Type B pancreatic cell (in vitro differentiated cells): ENCODE measurements at regions not wholly inside any gene's neighbourhood (a gene's known extent, or its start where the extent isn't known, plus 50 kb on each side); places are given as distances from the start of the nearest gene placed in this dataset.

Experiments
- DNase-seq: peaks from one replicate; pipeline ENCODE4 v3.0.0; 2021; ENCODE audit warnings: mixed read lengths; ENCODE audit not compliant: unreplicated experiment; ENCODE audit errors: extremely low spot score
- H3K27ac Mint-ChIP-seq: 2 replicates; pipeline ENCODE4 v1.8.0; 2021; ENCODE audit warnings: mild to moderate bottlenecking, mixed read lengths
- H3K27me3 Mint-ChIP-seq: 2 replicates; pipeline ENCODE4 v1.8.0; 2021; ENCODE audit warnings: mixed read lengths
- H3K36me3 Mint-ChIP-seq: 2 replicates; pipeline ENCODE4 v1.8.0; 2021; ENCODE audit warnings: mixed read lengths
- H3K4me1 Mint-ChIP-seq: one replicate; pipeline ENCODE4 v1.8.0; 2021; ENCODE audit warnings: mixed read lengths; ENCODE audit not compliant: unreplicated experiment
- H3K4me3 Mint-ChIP-seq: 2 replicates; pipeline ENCODE4 v1.8.0; 2021; ENCODE audit warnings: mild to moderate bottlenecking, mixed read lengths
- H3K9me3 Mint-ChIP-seq: 2 replicates; pipeline ENCODE4 v1.8.0; 2021; ENCODE audit warnings: mixed read lengths
- TF ChIP-seq, protein P1 (sequence below): fragments of 200-600 bp; sonication (generic); conservative IDR thresholded peaks from 2 replicates; pipeline ENCODE4 v1.5.0; 2021; ENCODE audit warnings: antibody characterized with exemption, mild to moderate bottlenecking

DNA sequence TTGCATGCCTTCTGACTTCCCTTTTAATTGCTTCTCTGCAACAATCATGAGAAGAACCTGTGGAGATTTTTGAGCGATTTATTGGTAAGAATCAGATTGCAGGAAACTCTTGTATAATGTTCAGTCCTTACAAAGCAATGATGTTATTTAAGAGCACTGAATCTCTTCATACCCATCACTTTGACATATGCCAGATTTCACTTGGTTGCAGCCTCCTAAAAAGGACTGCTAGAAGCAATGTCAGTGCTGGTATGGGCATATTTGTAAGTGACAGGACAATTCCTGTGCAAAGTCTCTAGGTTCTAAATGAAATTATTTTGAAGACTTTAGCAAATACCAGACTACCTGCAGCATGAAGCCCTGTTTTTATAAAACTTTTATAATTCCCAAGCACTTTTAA is 2272.7 kb upstream of the WWC1 start:
- H3K27ac Mint-ChIP-seq: no peak overlapping the region
- H3K9me3 Mint-ChIP-seq: no peaks in the 10 kb centered on the region
- H3K4me1 Mint-ChIP-seq: no peaks in the 10 kb centered on the region
- TF ChIP-seq, protein P1, sequence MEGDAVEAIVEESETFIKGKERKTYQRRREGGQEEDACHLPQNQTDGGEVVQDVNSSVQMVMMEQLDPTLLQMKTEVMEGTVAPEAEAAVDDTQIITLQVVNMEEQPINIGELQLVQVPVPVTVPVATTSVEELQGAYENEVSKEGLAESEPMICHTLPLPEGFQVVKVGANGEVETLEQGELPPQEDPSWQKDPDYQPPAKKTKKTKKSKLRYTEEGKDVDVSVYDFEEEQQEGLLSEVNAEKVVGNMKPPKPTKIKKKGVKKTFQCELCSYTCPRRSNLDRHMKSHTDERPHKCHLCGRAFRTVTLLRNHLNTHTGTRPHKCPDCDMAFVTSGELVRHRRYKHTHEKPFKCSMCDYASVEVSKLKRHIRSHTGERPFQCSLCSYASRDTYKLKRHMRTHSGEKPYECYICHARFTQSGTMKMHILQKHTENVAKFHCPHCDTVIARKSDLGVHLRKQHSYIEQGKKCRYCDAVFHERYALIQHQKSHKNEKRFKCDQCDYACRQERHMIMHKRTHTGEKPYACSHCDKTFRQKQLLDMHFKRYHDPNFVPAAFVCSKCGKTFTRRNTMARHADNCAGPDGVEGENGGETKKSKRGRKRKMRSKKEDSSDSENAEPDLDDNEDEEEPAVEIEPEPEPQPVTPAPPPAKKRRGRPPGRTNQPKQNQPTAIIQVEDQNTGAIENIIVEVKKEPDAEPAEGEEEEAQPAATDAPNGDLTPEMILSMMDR: no peak
- H3K36me3 Mint-ChIP-seq: no peaks in the 10 kb centered on the region
- no peak overlapping the region for H3K4me3 Mint-ChIP-seq
- H3K27me3 Mint-ChIP-seq: peaks cover 3% of the 10 kb centered on the region
- DNase-seq: no peak

DNA sequence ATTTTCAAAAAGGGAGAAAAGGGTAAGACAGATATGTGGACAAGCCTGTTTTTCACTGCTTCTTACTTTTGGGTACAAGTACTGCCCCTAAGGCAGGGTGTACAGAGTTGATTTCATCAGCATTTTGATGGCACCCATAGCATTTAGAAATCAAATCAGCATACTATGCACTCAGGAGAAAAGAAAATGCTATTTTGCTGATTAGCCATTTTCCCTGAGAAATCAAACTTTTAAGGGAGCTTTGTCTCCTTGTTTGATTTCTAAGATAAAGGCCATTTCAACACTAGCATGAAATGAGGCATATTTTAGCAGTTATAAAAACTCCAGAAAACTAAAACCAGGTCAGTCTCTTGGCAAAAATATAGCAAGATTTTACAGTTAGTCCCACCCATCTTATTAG is 2269.4 kb upstream of the WWC1 start:
- TF ChIP-seq, protein P1: no peak
- Mint-ChIP-seq H3K4me3 (no peak overlapping the region), H3K27me3 (peaks cover 3% of the 10 kb centered on the region), H3K36me3 (no peaks in the 10 kb centered on the region), H3K27ac (no peak overlapping the region), H3K4me1 (no peaks in the 10 kb centered on the region), H3K9me3 (no peaks in the 10 kb centered on the region)
- DNase-seq: no peak

DNA sequence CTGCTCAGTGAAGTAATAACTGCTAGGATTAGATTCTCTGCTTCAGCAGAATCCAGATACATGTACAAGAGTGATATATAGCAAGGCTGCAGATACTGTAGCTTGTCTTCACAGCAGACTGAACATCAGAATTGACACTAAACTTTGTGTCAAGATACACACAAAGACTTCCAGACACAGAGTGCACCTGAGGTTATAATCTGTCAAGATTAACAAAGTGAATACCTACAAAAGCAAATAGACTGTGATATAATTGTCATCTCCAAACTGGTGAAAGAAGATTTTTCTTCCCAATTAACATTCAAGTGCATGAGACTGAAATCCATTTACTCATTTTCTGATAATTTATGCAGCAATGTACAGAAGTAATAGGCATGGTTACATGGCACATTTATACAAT is 2266.5 kb upstream of the WWC1 start:
- Mint-ChIP-seq H3K4me1 (no peaks in the 10 kb centered on the region), H3K27ac (no peak overlapping the region)

DNA sequence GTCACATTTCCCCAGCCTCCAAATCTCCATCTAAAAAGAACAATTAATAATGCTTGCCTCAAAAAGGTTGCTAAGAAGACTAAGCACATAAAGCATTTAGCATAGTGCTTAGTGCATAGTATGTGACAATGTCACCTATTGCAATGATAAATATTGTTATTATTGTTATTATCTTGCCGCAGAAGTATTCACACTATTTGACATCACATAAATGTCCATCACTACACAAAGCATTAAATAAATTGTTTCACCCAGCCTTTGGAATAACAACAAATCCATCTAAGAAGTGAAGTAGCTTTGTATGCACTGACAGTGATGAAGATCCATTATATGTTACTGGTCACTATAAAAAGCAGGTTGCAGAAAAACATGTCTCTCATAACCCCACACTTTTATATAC is 2263.9 kb upstream of the WWC1 start:
- DNase-seq: no peak
- H3K9me3 Mint-ChIP-seq: no peaks in the 10 kb centered on the region
- no peak overlapping the region for H3K4me3 Mint-ChIP-seq
- H3K4me1 Mint-ChIP-seq: no peaks in the 10 kb centered on the region
- peaks cover 6% of the 10 kb centered on the region for H3K27me3 Mint-ChIP-seq
- H3K36me3 Mint-ChIP-seq: no peaks in the 10 kb centered on the region
- TF ChIP-seq, protein P1: no peak
- H3K27ac Mint-ChIP-seq: no peak overlapping the region

More for the DNA sequence above, 2266.5 kb upstream of the WWC1 start:
- no peak overlapping the region for H3K4me3 Mint-ChIP-seq
- no peaks in the 10 kb centered on the region for H3K9me3 Mint-ChIP-seq
- H3K27me3 Mint-ChIP-seq: peaks cover 6% of the 10 kb centered on the region
- TF ChIP-seq, protein P1: no peak
- no peak for DNase-seq
- H3K36me3 Mint-ChIP-seq: no peaks in the 10 kb centered on the region

DNA sequence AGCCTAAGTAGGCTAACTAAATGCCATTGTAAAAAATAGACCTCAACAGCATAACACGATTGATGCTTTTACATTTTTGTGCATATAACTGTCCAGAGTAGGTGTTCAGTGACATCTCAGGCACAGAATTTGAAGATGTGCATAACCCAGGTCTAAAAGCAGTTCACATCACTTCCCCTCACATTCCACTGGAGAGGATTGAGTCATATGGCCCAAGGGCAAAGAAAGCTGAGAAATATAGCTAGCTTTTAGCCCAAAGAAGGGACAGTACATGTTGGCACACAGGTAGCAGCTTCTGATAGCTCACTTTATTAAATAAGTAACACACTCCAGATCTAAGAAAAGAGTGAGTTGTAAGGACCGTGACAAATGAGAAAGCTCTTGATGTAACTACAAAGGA is 2259.5 kb upstream of the WWC1 start:
- Mint-ChIP-seq H3K9me3 (no peaks in the 10 kb centered on the region), H3K4me3 (no peak overlapping the region)

More for the DNA sequence above, 2259.5 kb upstream of the WWC1 start:
- H3K4me1 Mint-ChIP-seq: no peaks in the 10 kb centered on the region
- TF ChIP-seq, protein P1: no peak
- no peak for DNase-seq
- no peaks in the 10 kb centered on the region for H3K36me3 Mint-ChIP-seq
- H3K27ac Mint-ChIP-seq: no peak overlapping the region
- peaks cover 3% of the 10 kb centered on the region for H3K27me3 Mint-ChIP-seq
